ENCODE measurements at regions not wholly inside any gene's neighbourhood (a gene's known extent, or its start where the extent isn't known, plus 50 kb on each side); places are given as distances from the start of the nearest gene placed in this dataset.
A peak's percentile ranks its signal among the peaks of the same experiment; 100 is the strongest.

- Histone ChIP-seq H3K79me2 (ENCODE audit: insufficient read depth, low read length) (no peaks in the 10 kb centered on the region), H3K9me3 (ENCODE audit: insufficient read depth, low read depth, low read length) (no peaks in the 10 kb centered on the region), H3K27ac (ENCODE audit: low read depth, low read length) (peak overlapping the region; percentile 94), H3K27me3 (ENCODE audit: insufficient read depth, low read length) (no peaks in the 10 kb centered on the region), H3K9ac (ENCODE audit: low read length) (peak overlapping the region; percentile 80), H2AFZ (ENCODE audit: low read depth, low read length) (no peak overlapping the region), H3K4me3 (ENCODE audit: insufficient read depth, low read depth, low read length) (no peak overlapping the region), H3K4me2 (ENCODE audit: low read length) (peak overlapping the region; percentile 76), H3K36me3 (ENCODE audit: insufficient read depth, low read length) (no peaks in the 10 kb centered on the region), H4K20me1 (ENCODE audit: insufficient read depth, low read length) (no peaks in the 10 kb centered on the region), H3K4me1 (ENCODE audit: insufficient read depth, low read length) (peaks cover 64% of the 10 kb centered on the region)
- Mint-ChIP-seq H3K36me3 (ENCODE audit: low read depth, unreplicated experiment) (peaks cover 2% of the 10 kb centered on the region), H3K27ac (ENCODE audit: unreplicated experiment) (peak overlapping the region; percentile 13), H3K4me1 (ENCODE audit: low read depth, unreplicated experiment) (peaks cover 48% of the 10 kb centered on the region), H3K27me3 (ENCODE audit: low read depth, unreplicated experiment) (peaks cover 3% of the 10 kb centered on the region), H3K9me3 (ENCODE audit: unreplicated experiment) (peaks cover 5% of the 10 kb centered on the region), H3K4me3 (ENCODE audit: unreplicated experiment) (no peak overlapping the region)
- TF ChIP-seq EZH2 (IDR thresholded peaks at IDR 0.05; ENCODE audit: insufficient read depth, low read length) (no peak), CTCF (IDR thresholded peaks at IDR 0.05; ENCODE audit: insufficient read depth, low read depth, low read length) (no peak)
- FAIRE-seq (no peak), DNase-seq (ENCODE audit: low read depth) (peak; percentile 84)
Observed at GRCh38 chr2:46849046-46849715, 66.4 kb downstream of the MCFD2 start.

GRCh38 chr2:46848447-46848846 lies 67.2 kb downstream of the MCFD2 start:
- no peak for DNase-seq (ENCODE audit: low read depth)
- Histone ChIP-seq H3K9me3 (ENCODE audit: insufficient read depth, low read depth, low read length) (no peaks in the 10 kb centered on the region), H4K20me1 (ENCODE audit: insufficient read depth, low read length) (no peaks in the 10 kb centered on the region), H3K27me3 (ENCODE audit: insufficient read depth, low read length) (no peaks in the 10 kb centered on the region), H3K36me3 (ENCODE audit: insufficient read depth, low read length) (no peaks in the 10 kb centered on the region), H3K4me2 (ENCODE audit: low read length) (peak overlapping the region; percentile 76), H3K9ac (ENCODE audit: low read length) (peak overlapping the region; percentile 80), H3K4me3 (ENCODE audit: insufficient read depth, low read depth, low read length) (no peak overlapping the region), H2AFZ (ENCODE audit: low read depth, low read length) (no peak overlapping the region), H3K4me1 (ENCODE audit: insufficient read depth, low read length) (peaks cover 64% of the 10 kb centered on the region), H3K79me2 (ENCODE audit: insufficient read depth, low read length) (no peaks in the 10 kb centered on the region), H3K27ac (ENCODE audit: low read depth, low read length) (peak overlapping the region; percentile 94)
- Mint-ChIP-seq H3K36me3 (ENCODE audit: low read depth, unreplicated experiment) (no peaks in the 10 kb centered on the region), H3K27ac (ENCODE audit: unreplicated experiment) (peak overlapping the region; percentile 13), H3K4me3 (ENCODE audit: unreplicated experiment) (peak overlapping the region; percentile 47), H3K9me3 (ENCODE audit: unreplicated experiment) (peaks cover 2% of the 10 kb centered on the region), H3K4me1 (ENCODE audit: low read depth, unreplicated experiment) (peaks cover 44% of the 10 kb centered on the region), H3K27me3 (ENCODE audit: low read depth, unreplicated experiment) (peaks cover 3% of the 10 kb centered on the region)
- TF ChIP-seq CTCF (IDR thresholded peaks at IDR 0.05; ENCODE audit: insufficient read depth, low read depth, low read length) (no peak), EZH2 (IDR thresholded peaks at IDR 0.05; ENCODE audit: insufficient read depth, low read length) (no peak)
- FAIRE-seq, result no peak

- no peaks in the 10 kb centered on the region for H3K36me3 ChIP-seq (ENCODE audit: insufficient read depth, low read length)
- Mint-ChIP-seq H3K4me1 (ENCODE audit: low read depth, unreplicated experiment) (peaks cover 45% of the 10 kb centered on the region), H3K9me3 (ENCODE audit: unreplicated experiment) (peaks cover 2% of the 10 kb centered on the region), H3K36me3 (ENCODE audit: low read depth, unreplicated experiment) (no peaks in the 10 kb centered on the region), H3K27me3 (ENCODE audit: low read depth, unreplicated experiment) (peaks cover 5% of the 10 kb centered on the region), H3K27ac (ENCODE audit: unreplicated experiment) (peak overlapping the region; percentile 37), H3K4me3 (ENCODE audit: unreplicated experiment) (peak overlapping the region; percentile 47)
- peak; percentile 80 for DNase-seq (ENCODE audit: low read depth)
- no peak overlapping the region for H3K4me3 ChIP-seq (ENCODE audit: insufficient read depth, low read depth, low read length)
- H3K4me1 ChIP-seq (ENCODE audit: insufficient read depth, low read length), result peaks cover 62% of the 10 kb centered on the region
- TF ChIP-seq CTCF (IDR thresholded peaks at IDR 0.05; ENCODE audit: insufficient read depth, low read depth, low read length) (no peak), EZH2 (IDR thresholded peaks at IDR 0.05; ENCODE audit: insufficient read depth, low read length) (no peak)
- no peaks in the 10 kb centered on the region for H3K79me2 ChIP-seq (ENCODE audit: insufficient read depth, low read length)
- FAIRE-seq, result no peak
- peak overlapping the region; percentile 76 for H3K4me2 ChIP-seq (ENCODE audit: low read length)
- H3K9me3 ChIP-seq (ENCODE audit: insufficient read depth, low read depth, low read length), result no peaks in the 10 kb centered on the region
- H4K20me1 ChIP-seq (ENCODE audit: insufficient read depth, low read length), result no peaks in the 10 kb centered on the region
- H2AFZ ChIP-seq (ENCODE audit: low read depth, low read length), result no peak overlapping the region
- no peaks in the 10 kb centered on the region for H3K27me3 ChIP-seq (ENCODE audit: insufficient read depth, low read length)
- H3K9ac ChIP-seq (ENCODE audit: low read length), result peak overlapping the region; percentile 80
- peak overlapping the region; percentile 94 for H3K27ac ChIP-seq (ENCODE audit: low read depth, low read length)
Observed at GRCh38 chr2:46847726-46848412, 67.7 kb downstream of the MCFD2 start.
